ENCODE measurements at regions not wholly inside any gene's neighbourhood (a gene's known extent, or its start where the extent isn't known, plus 50 kb on each side); places are given as distances from the start of the nearest gene placed in this dataset.

DNA sequence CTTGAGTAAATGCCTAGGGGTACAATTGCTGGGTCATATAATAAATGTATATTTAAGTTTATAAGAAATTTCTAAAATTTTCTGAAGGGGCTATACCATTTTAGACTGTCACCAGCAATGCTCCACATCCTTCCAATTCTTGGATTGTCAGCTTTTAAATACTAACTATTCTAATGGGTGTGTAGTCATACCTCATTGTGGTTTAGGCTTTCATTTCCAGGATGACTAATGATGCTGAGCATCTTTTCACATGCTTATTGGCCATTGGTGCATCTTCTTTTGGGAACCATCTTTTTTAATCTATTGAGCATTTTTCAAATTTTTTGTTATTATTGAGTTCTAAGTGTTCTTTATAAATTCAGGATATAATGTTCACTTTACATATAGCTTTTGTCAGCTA lies 52.5 kb upstream of the CORO2B start:
- Histone ChIP-seq H3K23me2 (ENCODE audit: low read depth, low read length) (no peaks in the 10 kb centered on the region), H2BK120ac (replicated peaks; ENCODE audit: low read depth, low read length) (no peak overlapping the region), H3K23ac (ENCODE audit: insufficient read length) (no peak overlapping the region), H3K4me2 (ENCODE audit: insufficient read depth in 1 of 2, low read depth in 2 of 2, low read length in 2 of 2) (no peak overlapping the region), H3K4me1 (replicated peaks in 1 of 4; ENCODE audit: control insufficient read depth in 3 of 4, insufficient read depth in 4 of 4, low read length in 3 of 4) (no peaks in the 10 kb centered on the region), H3K9ac (replicated peaks in 1 of 4; ENCODE audit: extremely low read depth in 1 of 4, low read depth in 3 of 4, low read length in 3 of 4) (no peak overlapping the region), H3K27ac (ENCODE audit: low read depth, low read length) (no peak overlapping the region), H4K91ac (replicated peaks; ENCODE audit: insufficient read length, low read length) (no peak overlapping the region), H4K8ac (ENCODE audit: extremely low read depth, insufficient read depth, low read length) (no peak overlapping the region), H2AK5ac (ENCODE audit: low read depth, low read length) (no peak overlapping the region), H3K79me1 (ENCODE audit: low read depth, low read length) (no peaks in the 10 kb centered on the region), H3K27me3 (replicated peaks in 1 of 4; ENCODE audit: control insufficient read depth in 3 of 4, extremely low read depth in 1 of 4, insufficient read depth in 3 of 4, low read length in 3 of 4) (no peaks in the 10 kb centered on the region; a peak in 1 of 7 replicates), H2BK5ac (ENCODE audit: low read depth, low read length) (no peak overlapping the region), H3K4ac (replicated peaks; ENCODE audit: insufficient read length, low read depth, low read length) (no peak overlapping the region), H3K56ac (replicated peaks; ENCODE audit: insufficient read length, low read depth, low read length) (no peak overlapping the region), H4K20me1 (replicated peaks in 1 of 2; ENCODE audit: control insufficient read depth in 1 of 2, insufficient read depth in 2 of 2, low read length in 2 of 2) (no peaks in the 10 kb centered on the region), H4K5ac (ENCODE audit: insufficient read length, low read depth, low read length) (no peak overlapping the region), H2BK20ac (ENCODE audit: low read length) (no peak overlapping the region), H2BK12ac (ENCODE audit: low read depth, low read length) (no peak overlapping the region), H2BK15ac (ENCODE audit: low read length) (no peak overlapping the region), H3K18ac (ENCODE audit: extremely low read depth, low read length) (no peak overlapping the region), H2AFZ (ENCODE audit: low read length) (no peak overlapping the region), H3K4me3 (ENCODE audit: extremely low read depth in 1 of 4, insufficient read depth in 2 of 4, low read depth in 3 of 4, low read length in 4 of 4) (no peak overlapping the region), H3K14ac (ENCODE audit: insufficient read length) (no peak overlapping the region), H3K9me3 (ENCODE audit: insufficient read depth in 2 of 2, low read depth in 1 of 2, low read length in 1 of 2) (no peaks in the 10 kb centered on the region), H3K36me3 (ENCODE audit: control insufficient read depth in 2 of 4, insufficient read depth in 4 of 4, low read length in 3 of 4) (no peaks in the 10 kb centered on the region), H3K79me2 (ENCODE audit: control insufficient read depth in 1 of 2, insufficient read depth in 2 of 2, low read length in 2 of 2) (no peaks in the 10 kb centered on the region)
- ChIA-PET POLR2A (ENCODE audit: partially characterized antibody) (no interaction called here), CTCF (ENCODE audit: partially characterized antibody) (no interaction called here)
- no peak for TF ChIP-seq SIX5 (IDR thresholded peaks at IDR 0.05; ENCODE audit: low read depth, low read length)
- no peak for TF ChIP-seq BRCA1 (IDR thresholded peaks at IDR 0.05; ENCODE audit: low read depth, low read length)
- TF ChIP-seq YY1 (IDR thresholded peaks at IDR 0.05; ENCODE audit: low read depth, low read length), result no peak
- TF ChIP-seq EP300 (IDR thresholded peaks at IDR 0.05; ENCODE audit: borderline replicate concordance in 1 of 2, low read depth in 2 of 2, low read length in 2 of 2), result no peak
- TF ChIP-seq ASH2L (IDR thresholded peaks at IDR 0.05; ENCODE audit: low read length), result no peak
- FAIRE-seq, result no peak
- no peak for DNase-seq (ENCODE audit: low read depth in 1 of 2, low spot score in 2 of 2)
